Omental fat pad (tissue), 3 donors: ENCODE measurements at regions not wholly inside any gene's neighbourhood (a gene's known extent, or its start where the extent isn't known, plus 50 kb on each side); places are given as distances from the start of the nearest gene placed in this dataset.

Experiments used
- ATAC-seq: fragments of 150-250 bp; one replicate; pipeline ENCODE4 v1.9.1; 2016; ENCODE audit warnings: mild to moderate bottlenecking, moderate library complexity; ENCODE audit not compliant: low FRiP score
- DNase-seq: peaks from one replicate; pipeline ENCODE4 v3.0.0-alpha.2; 2019; ENCODE audit warnings: low spot score
- TF ChIP-seq, protein P1 (sequence below), 3 donors: fragments of 450-650 bp; IDR thresholded peaks; one replicate each; pipeline ENCODE4 v1.5.1; 2016 to 2017; ENCODE audit warnings: antibody characterized with exemption in 3 of 3, mild to moderate bottlenecking in 3 of 3, moderate library complexity in 2 of 3

DNA sequence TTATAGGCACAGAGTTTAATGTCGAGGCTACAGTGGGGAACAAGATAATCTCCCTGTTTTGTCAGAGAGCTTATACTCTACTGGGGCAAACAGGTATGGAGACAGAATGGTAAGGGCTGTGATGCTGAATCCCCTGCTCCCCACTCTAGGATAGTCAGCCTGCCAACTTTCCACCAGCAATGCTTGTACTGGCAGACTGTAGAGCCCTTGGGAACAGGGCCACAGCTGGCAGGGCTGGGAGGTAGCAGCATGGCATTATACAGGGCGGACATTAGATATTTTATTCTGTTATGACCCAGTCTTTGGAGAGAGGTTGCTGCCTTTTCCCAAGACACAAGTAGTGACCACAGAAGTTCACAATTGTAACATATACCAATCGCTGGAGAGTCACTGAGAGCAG, 91.2 kb downstream of the ARRDC4 start:
- no peak for ATAC-seq
- TF ChIP-seq, protein P1, sequence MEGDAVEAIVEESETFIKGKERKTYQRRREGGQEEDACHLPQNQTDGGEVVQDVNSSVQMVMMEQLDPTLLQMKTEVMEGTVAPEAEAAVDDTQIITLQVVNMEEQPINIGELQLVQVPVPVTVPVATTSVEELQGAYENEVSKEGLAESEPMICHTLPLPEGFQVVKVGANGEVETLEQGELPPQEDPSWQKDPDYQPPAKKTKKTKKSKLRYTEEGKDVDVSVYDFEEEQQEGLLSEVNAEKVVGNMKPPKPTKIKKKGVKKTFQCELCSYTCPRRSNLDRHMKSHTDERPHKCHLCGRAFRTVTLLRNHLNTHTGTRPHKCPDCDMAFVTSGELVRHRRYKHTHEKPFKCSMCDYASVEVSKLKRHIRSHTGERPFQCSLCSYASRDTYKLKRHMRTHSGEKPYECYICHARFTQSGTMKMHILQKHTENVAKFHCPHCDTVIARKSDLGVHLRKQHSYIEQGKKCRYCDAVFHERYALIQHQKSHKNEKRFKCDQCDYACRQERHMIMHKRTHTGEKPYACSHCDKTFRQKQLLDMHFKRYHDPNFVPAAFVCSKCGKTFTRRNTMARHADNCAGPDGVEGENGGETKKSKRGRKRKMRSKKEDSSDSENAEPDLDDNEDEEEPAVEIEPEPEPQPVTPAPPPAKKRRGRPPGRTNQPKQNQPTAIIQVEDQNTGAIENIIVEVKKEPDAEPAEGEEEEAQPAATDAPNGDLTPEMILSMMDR (IDR thresholded peaks at IDR 0.05): no peak
- no peak for DNase-seq

DNA sequence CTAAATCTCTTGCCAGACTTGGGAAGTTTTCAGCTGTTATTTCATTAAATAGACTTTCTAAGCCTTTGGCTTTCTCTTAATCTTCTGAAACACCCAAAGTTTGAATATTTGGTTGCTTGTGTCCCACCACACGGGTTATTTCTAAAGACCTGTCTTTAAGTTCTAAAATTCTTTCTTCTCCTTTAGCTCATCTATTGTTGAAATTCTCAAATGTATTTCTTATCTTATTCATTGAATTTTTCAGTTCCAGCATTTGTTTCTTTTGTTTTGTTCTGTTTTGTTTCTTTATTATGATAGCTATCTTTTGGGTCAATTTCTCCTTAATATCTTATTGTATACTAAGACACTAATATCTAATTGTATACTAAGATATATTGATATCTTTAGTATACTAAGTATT, 97.0 kb downstream of the ARRDC4 start:
- TF ChIP-seq, protein P1 (IDR thresholded peaks at IDR 0.05): no peak
- ATAC-seq: no peak
- no peak for DNase-seq

DNA sequence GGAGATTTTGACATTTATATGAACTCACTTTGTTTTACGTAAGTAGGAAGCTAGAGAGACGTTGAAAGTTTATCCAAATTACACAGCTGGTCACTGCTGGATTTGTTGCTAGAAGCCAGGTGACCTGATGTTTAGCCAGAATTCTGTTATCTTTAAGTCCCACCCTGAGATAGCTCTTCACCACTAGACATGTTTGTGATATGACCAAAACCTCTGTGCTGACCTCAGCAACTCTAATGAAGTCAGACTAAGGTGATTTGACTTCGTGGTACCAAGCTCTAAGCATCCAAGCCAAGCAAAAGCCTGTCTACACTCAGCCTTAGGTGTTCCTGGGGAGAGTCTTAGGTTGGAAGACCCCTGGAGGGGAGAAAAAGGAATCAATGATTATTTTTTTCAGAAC, 102.4 kb downstream of the ARRDC4 start:
- DNase-seq (no peak), ATAC-seq (no peak)
- TF ChIP-seq, protein P1 (IDR thresholded peaks at IDR 0.05): no peak

DNA sequence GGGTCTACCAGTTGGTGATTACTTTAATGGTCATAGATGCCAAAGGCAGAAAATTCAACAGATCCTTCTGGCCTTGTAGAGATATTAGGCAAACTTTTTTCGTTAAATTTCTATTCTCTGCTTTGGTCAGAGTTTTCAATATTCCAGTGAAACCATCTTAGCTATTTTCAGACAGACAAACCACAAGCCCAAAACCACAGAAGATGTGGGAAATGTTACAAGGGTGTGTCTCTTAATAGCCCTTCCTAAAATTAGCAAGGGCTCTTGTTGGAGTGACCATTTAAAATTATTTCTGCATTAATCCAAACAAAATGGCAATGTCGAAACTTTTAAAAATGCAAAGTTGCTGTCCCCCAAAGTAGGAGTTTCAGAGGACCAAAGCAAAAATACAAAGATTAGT, 102.8 kb downstream of the ARRDC4 start:
- DNase-seq (no peak), ATAC-seq (no peak)
- TF ChIP-seq, protein P1 (IDR thresholded peaks at IDR 0.05): no peak

DNA sequence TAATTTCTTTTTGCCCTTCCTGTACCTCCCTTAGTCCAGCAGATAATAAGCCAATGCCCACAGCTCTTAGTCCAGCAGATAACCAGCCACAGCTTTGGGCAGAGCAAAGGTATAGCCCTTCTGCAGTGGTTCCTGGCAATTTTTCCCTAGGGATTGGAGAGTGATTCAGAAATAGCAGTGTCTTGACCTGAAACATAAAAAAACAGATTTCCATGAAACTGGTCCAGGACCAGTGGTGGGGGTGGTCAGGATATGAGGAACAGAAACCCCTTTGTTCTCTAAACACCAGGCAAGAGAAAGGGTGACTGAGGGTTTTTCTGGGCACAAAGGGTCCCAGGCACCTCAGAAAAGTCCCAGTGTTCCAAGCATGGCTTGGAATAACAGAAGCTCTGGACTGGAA, 103.4 kb downstream of the ARRDC4 start:
- ATAC-seq: no peak
- TF ChIP-seq, protein P1 (IDR thresholded peaks at IDR 0.05): no peak
- no peak for DNase-seq

DNA sequence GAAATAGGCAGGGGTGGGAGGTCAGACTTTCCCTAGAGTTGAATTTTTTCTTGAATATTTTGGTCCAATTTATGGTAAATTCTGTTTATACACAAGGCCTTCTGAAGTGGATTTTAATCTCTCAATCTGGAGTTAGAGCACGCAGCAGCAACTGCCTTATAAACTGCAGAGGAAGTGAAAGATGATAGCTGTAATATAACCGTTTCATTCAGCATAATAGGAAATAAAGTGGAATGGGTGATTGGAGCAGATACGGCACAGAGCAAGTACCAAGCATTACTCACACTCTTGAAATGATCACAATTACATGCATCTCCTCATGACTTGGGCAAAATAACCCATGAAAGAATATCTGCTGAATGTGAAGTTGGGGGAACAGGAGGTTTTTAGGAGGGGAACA, 106.8 kb downstream of the ARRDC4 start:
- DNase-seq (no peak), ATAC-seq (no peak)
- TF ChIP-seq, protein P1 (IDR thresholded peaks at IDR 0.05): no peak

DNA sequence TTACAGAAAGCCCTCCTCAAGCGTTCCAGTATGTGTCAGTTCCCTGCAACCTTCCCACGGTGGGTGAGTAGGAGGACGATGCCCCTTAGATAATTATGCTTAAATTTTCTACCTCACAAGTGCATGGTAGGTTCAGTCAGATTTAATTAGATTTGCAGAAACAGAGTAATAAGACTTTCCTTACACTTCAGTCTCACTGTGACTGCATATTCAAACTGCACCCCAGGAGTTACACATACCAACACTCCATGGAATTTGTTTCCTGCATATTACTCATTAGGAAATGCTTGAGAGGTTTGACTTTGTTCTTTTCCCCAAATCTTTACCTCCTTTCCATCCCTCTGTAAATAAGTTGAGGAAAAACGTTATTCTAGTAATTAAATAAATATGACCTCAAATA, 108.8 kb downstream of the ARRDC4 start:
- no peak for ATAC-seq
- TF ChIP-seq, protein P1 (IDR thresholded peaks at IDR 0.05): no peak

More for the DNA sequence above, 108.8 kb downstream of the ARRDC4 start:
- DNase-seq: no peak
